Breast epithelium (tissue), 4 donors: ENCODE measurements at regions not wholly inside any gene's neighbourhood (a gene's known extent, or its start where the extent isn't known, plus 50 kb on each side); places are given as distances from the start of the nearest gene placed in this dataset.

Source experiments
- DNase-seq, 2 donors: peaks; one replicate each; pipeline ENCODE4 v3.0.0-alpha.2; 2019; ENCODE audit warnings: low spot score in 2 of 2
- H3K27ac ChIP-seq, 2 donors: fragments of 200-600 bp; sonication (generic) in 1 of 2; one replicate each; pipeline ENCODE4 v1.5.1; 2016 to 2019; ENCODE audit warnings: mild to moderate bottlenecking in 1 of 2
- H3K27me3 ChIP-seq, 2 donors: fragments of 200-600 bp; sonication (generic) in 1 of 2; one replicate each; pipeline versions ENCODE4 v1.5.1 to v1.6.0; 2017 to 2019; ENCODE audit warnings: control low read depth in 1 of 2, mild to moderate bottlenecking in 1 of 2
- H3K36me3 ChIP-seq: fragments of 200-600 bp; one replicate; pipeline ENCODE4 v1.5.1; 2019
- H3K4me1 ChIP-seq, 2 donors: fragments of 200-600 bp; sonication (generic); one replicate each; pipeline ENCODE4 v1.5.1; 2016 to 2019; ENCODE audit warnings: control low read depth in 1 of 2
- H3K4me3 ChIP-seq, 3 donors: fragments of 200-600 bp; sonication (generic); 1 replicate in 2 of 3; 2 replicates in 1 of 3; pipeline ENCODE4 v1.5.1; 2016 to 2019; ENCODE audit warnings: mild to moderate bottlenecking in 3 of 3, moderate library complexity in 2 of 3
- H3K9me3 ChIP-seq, 2 donors: fragments of 200-600 bp; sonication (generic) in 1 of 2; one replicate each; pipeline ENCODE4 v1.5.1; 2016 to 2019; ENCODE audit warnings: control low read depth in 1 of 2
- POLR2A ChIP-seq: fragments of 450-650 bp; IDR thresholded peaks from one replicate; pipeline ENCODE4 v1.6.1; 2016; ENCODE audit warnings: antibody characterized with exemption, mild to moderate bottlenecking, moderate library complexity
- POLR2AphosphoS5 ChIP-seq, 3 donors: sonication (generic); formaldehyde crosslinking; IDR thresholded peaks; one replicate each; pipeline ENCODE4 v1.6.1; 2017; ENCODE audit warnings: antibody characterized with exemption in 3 of 3
- intact Hi-C: fragments of 100-400 bp; cut with DNase I; formaldehyde crosslinking; loops from one replicate; pipeline ENCODE4 v1.15.1; 2023; ENCODE audit warnings: low total_unique reads
- TF ChIP-seq, protein P1 (sequence below), 3 donors: fragments of 450-650 bp; IDR thresholded peaks; one replicate each; pipeline ENCODE4 v1.5.1; 2016 to 2017; ENCODE audit warnings: antibody characterized with exemption in 3 of 3, mild to moderate bottlenecking in 3 of 3, moderate library complexity in 3 of 3

DNA sequence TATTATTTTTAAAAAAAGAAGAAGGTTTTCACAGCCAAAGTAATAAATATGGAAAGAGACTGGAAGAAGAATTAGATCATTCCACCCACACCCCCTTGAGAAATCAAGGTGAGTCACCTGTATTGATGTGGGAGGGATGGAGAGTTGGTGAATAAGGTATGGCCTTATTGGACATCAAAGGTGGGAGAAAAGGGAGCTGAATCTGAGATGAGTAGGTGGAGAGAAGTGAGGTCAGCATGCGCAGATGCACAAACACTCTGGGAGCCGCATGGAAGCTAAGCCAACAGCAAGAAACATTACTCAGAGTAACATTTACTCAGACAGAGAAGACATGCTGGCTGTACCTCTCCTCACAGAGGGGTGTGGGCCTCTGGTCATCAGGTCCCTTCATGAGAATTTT lies 113.1 kb upstream of the FOXG1 start:
- DNase-seq, result no peak
- Histone ChIP-seq H3K9me3 (no peaks in the 10 kb centered on the region), H3K36me3 (no peaks in the 10 kb centered on the region), H3K27me3 (no peaks in the 10 kb centered on the region), H3K27ac (no peak overlapping the region), H3K4me1 (no peaks in the 10 kb centered on the region), H3K4me3 (no peak overlapping the region)
- intact Hi-C loops, result no loop called here
- TF ChIP-seq, protein P1, sequence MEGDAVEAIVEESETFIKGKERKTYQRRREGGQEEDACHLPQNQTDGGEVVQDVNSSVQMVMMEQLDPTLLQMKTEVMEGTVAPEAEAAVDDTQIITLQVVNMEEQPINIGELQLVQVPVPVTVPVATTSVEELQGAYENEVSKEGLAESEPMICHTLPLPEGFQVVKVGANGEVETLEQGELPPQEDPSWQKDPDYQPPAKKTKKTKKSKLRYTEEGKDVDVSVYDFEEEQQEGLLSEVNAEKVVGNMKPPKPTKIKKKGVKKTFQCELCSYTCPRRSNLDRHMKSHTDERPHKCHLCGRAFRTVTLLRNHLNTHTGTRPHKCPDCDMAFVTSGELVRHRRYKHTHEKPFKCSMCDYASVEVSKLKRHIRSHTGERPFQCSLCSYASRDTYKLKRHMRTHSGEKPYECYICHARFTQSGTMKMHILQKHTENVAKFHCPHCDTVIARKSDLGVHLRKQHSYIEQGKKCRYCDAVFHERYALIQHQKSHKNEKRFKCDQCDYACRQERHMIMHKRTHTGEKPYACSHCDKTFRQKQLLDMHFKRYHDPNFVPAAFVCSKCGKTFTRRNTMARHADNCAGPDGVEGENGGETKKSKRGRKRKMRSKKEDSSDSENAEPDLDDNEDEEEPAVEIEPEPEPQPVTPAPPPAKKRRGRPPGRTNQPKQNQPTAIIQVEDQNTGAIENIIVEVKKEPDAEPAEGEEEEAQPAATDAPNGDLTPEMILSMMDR (IDR thresholded peaks at IDR 0.05), result no peak
- TF ChIP-seq POLR2A, result no peak

GRCh38 chr14:28656704-28657255 lies 109.8 kb upstream of the FOXG1 start:
- intact Hi-C loops, result no loop called here
- Histone ChIP-seq H3K27ac (no peak overlapping the region), H3K9me3 (no peaks in the 10 kb centered on the region), H3K27me3 (no peaks in the 10 kb centered on the region), H3K4me3 (no peak overlapping the region), H3K4me1 (no peaks in the 10 kb centered on the region), H3K36me3 (no peaks in the 10 kb centered on the region)
- no peak for DNase-seq
- TF ChIP-seq POLR2AphosphoS5 (IDR thresholded peaks at IDR 0.05) (no peak), POLR2A (no peak)
- TF ChIP-seq, protein P1 (IDR thresholded peaks at IDR 0.05), result no peak

DNA sequence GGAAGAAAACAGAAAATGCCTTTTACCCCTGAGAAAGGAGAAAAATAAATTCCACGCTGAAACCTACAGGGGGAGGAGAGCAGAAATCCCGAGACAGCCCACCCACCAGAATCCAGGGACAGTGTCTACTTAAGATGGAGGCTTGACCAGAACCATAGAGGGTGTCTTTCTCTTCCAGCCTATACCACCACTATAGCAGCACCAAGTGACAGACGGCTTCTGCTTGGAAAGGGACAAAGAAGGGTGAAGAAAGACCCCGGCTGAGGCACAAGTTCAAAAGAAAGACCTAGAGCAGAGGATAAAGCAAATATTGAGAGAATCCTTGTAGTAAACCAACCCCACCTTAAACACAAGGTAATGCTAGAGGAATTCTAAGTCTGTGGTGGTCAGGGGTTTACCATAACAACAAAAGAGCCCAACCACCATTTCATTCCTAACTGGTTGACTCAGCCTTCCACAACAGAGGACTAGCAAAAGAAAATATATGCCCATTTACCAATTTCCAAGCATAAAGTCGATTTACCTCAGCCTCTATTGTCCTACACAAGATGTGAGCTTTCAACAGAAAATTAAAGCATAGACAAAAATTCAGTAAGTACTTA lies 105.3 kb upstream of the FOXG1 start:
- H3K36me3 ChIP-seq, result no peaks in the 10 kb centered on the region
- H3K27me3 ChIP-seq, result no peaks in the 10 kb centered on the region
- DNase-seq, result no peak
- intact Hi-C loops, result no loop called here
- H3K4me3 ChIP-seq, result no peak overlapping the region
- H3K27ac ChIP-seq, result no peak overlapping the region
- no peaks in the 10 kb centered on the region for H3K4me1 ChIP-seq
- no peaks in the 10 kb centered on the region for H3K9me3 ChIP-seq
- TF ChIP-seq POLR2AphosphoS5 (IDR thresholded peaks at IDR 0.05), result no peak
- TF ChIP-seq, protein P1 (IDR thresholded peaks at IDR 0.05), result no peak
- TF ChIP-seq POLR2A, result no peak

- intact Hi-C loops, result no loop called here
- no peaks in the 10 kb centered on the region for H3K27me3 ChIP-seq
- TF ChIP-seq POLR2AphosphoS5 (IDR thresholded peaks at IDR 0.05) (no peak), POLR2A (no peak)
- TF ChIP-seq, protein P1 (IDR thresholded peaks at IDR 0.05), result no peak
Measured at GRCh38 chr14:28666961-28667360, 99.6 kb upstream of the FOXG1 start.

DNA sequence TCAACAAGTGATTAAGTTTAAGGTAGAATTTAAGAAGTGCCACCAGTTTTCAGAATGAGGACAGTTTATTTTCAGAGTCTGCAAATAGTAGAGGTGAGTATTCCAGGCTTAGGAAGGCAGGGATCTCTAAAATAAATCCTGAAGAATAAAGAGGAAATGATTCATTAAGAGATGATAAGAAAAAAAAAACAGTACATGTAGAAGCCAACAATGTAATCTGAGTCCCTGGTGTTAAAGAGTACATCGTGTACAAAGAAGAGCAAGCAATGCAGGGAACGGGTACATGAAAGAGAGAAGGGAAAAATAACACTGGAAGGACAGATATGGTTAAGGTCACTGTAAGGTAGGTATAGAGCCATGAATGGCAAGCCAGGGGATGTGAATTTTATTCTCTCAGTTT lies 95.2 kb upstream of the FOXG1 start:
- Histone ChIP-seq H3K27ac (no peak overlapping the region), H3K36me3 (no peaks in the 10 kb centered on the region), H3K4me1 (no peaks in the 10 kb centered on the region), H3K9me3 (no peaks in the 10 kb centered on the region), H3K27me3 (no peaks in the 10 kb centered on the region), H3K4me3 (no peak overlapping the region)
- DNase-seq, result no peak
- no peak for TF ChIP-seq POLR2AphosphoS5 (IDR thresholded peaks at IDR 0.05)
- no peak for TF ChIP-seq POLR2A
- TF ChIP-seq, protein P1 (IDR thresholded peaks at IDR 0.05), result no peak
- intact Hi-C loops, result no loop called here

More at GRCh38 chr14:28666961-28667360, 99.6 kb upstream of the FOXG1 start:
- H3K36me3 ChIP-seq, result no peaks in the 10 kb centered on the region
- no peaks in the 10 kb centered on the region for H3K9me3 ChIP-seq
- H3K4me3 ChIP-seq, result no peak overlapping the region
- DNase-seq, result no peak
- no peaks in the 10 kb centered on the region for H3K4me1 ChIP-seq
- H3K27ac ChIP-seq, result no peak overlapping the region
